Esophagus squamous epithelium (tissue), 5 donors: ENCODE measurements at regions not wholly inside any gene's neighbourhood (a gene's known extent, or its start where the extent isn't known, plus 50 kb on each side); places are given as distances from the start of the nearest gene placed in this dataset.

ENCODE experiments used
- DNase-seq: peaks from one replicate; lab custom pipeline; 2025; lab: John Stamatoyannopoulos, UW
- H3K27ac ChIP-seq, 4 donors: fragments of 200-600 bp; sonication (generic); one replicate each; pipeline ENCODE4 v1.5.1; 2016 to 2019; ENCODE audit warnings: mild to moderate bottlenecking in 1 of 4
- H3K27me3 ChIP-seq, 4 donors: fragments of 200-600 bp; sonication (generic); 1 replicate in 3 of 4; 2 replicates in 1 of 4; pipeline versions ENCODE4 v1.5.1 to v1.6.0; 2017 to 2021; ENCODE audit warnings: antibody characterized with exemption in 1 of 4
- H3K36me3 ChIP-seq, 3 donors: fragments of 200-600 bp; sonication (generic); one replicate each; pipeline ENCODE4 v1.5.1; 2016 to 2019
- H3K4me1 ChIP-seq, 3 donors: fragments of 200-600 bp; sonication (generic); one replicate each; pipeline ENCODE4 v1.5.1; 2017 to 2019
- H3K4me3 ChIP-seq, 4 donors: fragments of 200-600 bp; sonication (generic); 1 replicate in 3 of 4; 2 replicates in 1 of 4; pipeline ENCODE4 v1.5.1; 2016 to 2019; ENCODE audit warnings: mild to moderate bottlenecking in 2 of 4, moderate library complexity in 1 of 4
- H3K9me3 ChIP-seq, 3 donors: fragments of 200-600 bp; sonication (generic); one replicate each; pipeline ENCODE4 v1.5.1; 2016 to 2019
- CTCF ChIP-seq, 6 experiments: fragments of 450-650 bp in 4 of 6; fragments of 200-600 bp in 2 of 6; sonication (generic) in 2 of 6; IDR thresholded peaks; one replicate each; pipeline ENCODE4 v1.5.1; 2016 to 2019; ENCODE audit warnings: antibody characterized with exemption in 6 of 6, mild to moderate bottlenecking in 4 of 6, moderate library complexity in 4 of 6
- POLR2A ChIP-seq, 4 donors: fragments of 450-650 bp; IDR thresholded peaks; one replicate each; pipeline ENCODE4 v1.6.1; 2017; ENCODE audit warnings: antibody characterized with exemption in 4 of 4, mild to moderate bottlenecking in 4 of 4, moderate library complexity in 3 of 4
- WGBS, 2 donors: methylation state at CpG; one replicate each; pipeline ENCODE4 v1.1.5; 2018; 5-methylcytosine and 5-hydroxymethylcytosine counted together
- intact Hi-C: fragments of 100-400 bp; cut with DNase I; formaldehyde crosslinking; loops from one replicate; pipeline ENCODE4 v1.15.0; 2022
- donor health status: DM: yes; HTN: yes; CAD: no.

GRCh38 chr9:83155733-83156132 is 92.8 kb upstream of the RASEF start:
- Histone ChIP-seq H3K4me1 (no peaks in the 10 kb centered on the region), H3K27me3 (no peaks in the 10 kb centered on the region), H3K36me3 (no peaks in the 10 kb centered on the region), H3K9me3 (no peaks in the 10 kb centered on the region), H3K27ac (no peak overlapping the region), H3K4me3 (no peak overlapping the region)
- no peak for DNase-seq
- TF ChIP-seq CTCF (IDR thresholded peaks at IDR 0.05), result no peak
- no peak for TF ChIP-seq POLR2A (IDR thresholded peaks at IDR 0.05)
- intact Hi-C loops, result no loop called here

- Histone ChIP-seq H3K4me1 (no peaks in the 10 kb centered on the region), H3K4me3 (no peak overlapping the region), H3K9me3 (no peaks in the 10 kb centered on the region), H3K27ac (peak overlapping the region in 1 of 4 donors; percentile 14), H3K36me3 (no peaks in the 10 kb centered on the region), H3K27me3 (no peaks in the 10 kb centered on the region)
- no peak for TF ChIP-seq POLR2A (IDR thresholded peaks at IDR 0.05)
- TF ChIP-seq CTCF (IDR thresholded peaks at IDR 0.05), result no peak
- intact Hi-C loops, result no loop called here
- DNase-seq, result no peak
- 68 to 75% methylated on average over 2 of the region's 2 CpGs for WGBS, 2 donors
Observed at GRCh38 chr9:83154821-83155220, 91.9 kb upstream of the RASEF start.

- DNase-seq, result no peak
- intact Hi-C loops, result no loop called here
- H3K36me3 ChIP-seq, result no peaks in the 10 kb centered on the region
- WGBS, 2 donors, result 80% methylated on average over 2 of the region's 2 CpGs
- H3K27me3 ChIP-seq, result no peaks in the 10 kb centered on the region
- H3K9me3 ChIP-seq, result no peaks in the 10 kb centered on the region
- H3K27ac ChIP-seq, result peak overlapping the region in 1 of 4 donors; percentile 14
- no peak overlapping the region for H3K4me3 ChIP-seq
- no peaks in the 10 kb centered on the region for H3K4me1 ChIP-seq
- TF ChIP-seq CTCF (IDR thresholded peaks at IDR 0.05) (no peak), POLR2A (IDR thresholded peaks at IDR 0.05) (no peak)
Observed at GRCh38 chr9:83154087-83154736, 91.3 kb upstream of the RASEF start.

GRCh38 chr9:83153030-83153429 is 90.1 kb upstream of the RASEF start:
- H3K9me3 ChIP-seq, result no peaks in the 10 kb centered on the region
- H3K27me3 ChIP-seq, result no peaks in the 10 kb centered on the region
- no peaks in the 10 kb centered on the region for H3K4me1 ChIP-seq
- DNase-seq, result no peak
- H3K27ac ChIP-seq, result no peak overlapping the region
- TF ChIP-seq CTCF (IDR thresholded peaks at IDR 0.05) (no peak), POLR2A (IDR thresholded peaks at IDR 0.05) (no peak)
- no peak overlapping the region for H3K4me3 ChIP-seq
- no peaks in the 10 kb centered on the region for H3K36me3 ChIP-seq
- WGBS, 2 donors, result 74 to 76% methylated on average over 2 of the region's 2 CpGs
- intact Hi-C loops, result no loop called here

GRCh38 chr9:83151627-83152137 is 88.7 kb upstream of the RASEF start:
- intact Hi-C loops, result no loop called here
- Histone ChIP-seq H3K27me3 (no peaks in the 10 kb centered on the region), H3K4me1 (no peaks in the 10 kb centered on the region), H3K9me3 (no peaks in the 10 kb centered on the region), H3K4me3 (no peak overlapping the region), H3K36me3 (no peaks in the 10 kb centered on the region), H3K27ac (no peak overlapping the region)
- WGBS, 2 donors, result 65 to 70% methylated on average over 4 of the region's 4 CpGs
- TF ChIP-seq POLR2A (IDR thresholded peaks at IDR 0.05) (no peak), CTCF (IDR thresholded peaks at IDR 0.05) (no peak)
- DNase-seq, result no peak
